ENCODE measurements at regions not wholly inside any gene's neighbourhood (a gene's known extent, or its start where the extent isn't known, plus 50 kb on each side); places are given as distances from the start of the nearest gene placed in this dataset.

- DNase-seq = no peak
Observed at GRCh38 chr1:56390232-56390867, 189.0 kb downstream of the PLPP3 start.

DNA sequence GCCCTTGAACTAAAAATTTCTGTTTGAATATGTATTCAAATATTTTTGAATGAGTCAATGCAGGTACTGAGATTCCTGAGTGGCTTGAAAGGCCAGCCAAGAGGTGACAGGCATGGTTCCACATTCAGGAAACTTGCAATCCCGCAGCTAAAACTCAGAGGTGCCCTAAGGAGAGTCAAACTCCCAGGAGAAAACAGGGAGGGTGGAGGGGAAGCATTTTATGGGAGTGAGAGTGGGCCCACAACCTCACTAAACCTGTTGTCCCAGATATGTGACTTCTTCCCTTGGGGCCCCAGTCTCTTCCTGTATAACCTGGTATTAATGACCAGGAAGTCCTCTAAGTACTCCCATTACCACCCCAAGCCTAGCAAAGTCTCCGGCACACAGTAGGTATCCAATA is 189.6 kb downstream of the PLPP3 start:
- no peak for DNase-seq

GRCh38 chr1:56387071-56387740 is 192.2 kb downstream of the PLPP3 start:
- no peak for DNase-seq

DNA sequence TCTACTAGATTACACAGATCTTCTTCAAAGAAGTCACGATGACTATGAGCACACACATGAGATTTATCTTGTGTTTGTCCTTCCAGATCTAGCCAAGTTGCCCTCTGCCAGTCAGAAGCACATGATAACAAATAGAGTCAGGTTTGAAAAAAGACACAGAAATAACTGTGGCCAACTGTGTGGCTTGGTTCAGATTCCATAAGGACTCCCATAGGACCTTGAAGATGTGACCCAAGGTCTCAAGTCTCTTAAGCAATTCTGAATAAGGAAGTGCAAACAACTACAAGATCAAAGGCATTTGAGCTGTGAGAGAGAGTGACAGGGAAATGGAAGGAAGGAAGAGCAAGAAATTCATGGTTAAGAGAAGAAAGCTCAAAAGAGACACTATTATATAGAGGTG is 194.0 kb downstream of the PLPP3 start:
- no peak for DNase-seq

DNA sequence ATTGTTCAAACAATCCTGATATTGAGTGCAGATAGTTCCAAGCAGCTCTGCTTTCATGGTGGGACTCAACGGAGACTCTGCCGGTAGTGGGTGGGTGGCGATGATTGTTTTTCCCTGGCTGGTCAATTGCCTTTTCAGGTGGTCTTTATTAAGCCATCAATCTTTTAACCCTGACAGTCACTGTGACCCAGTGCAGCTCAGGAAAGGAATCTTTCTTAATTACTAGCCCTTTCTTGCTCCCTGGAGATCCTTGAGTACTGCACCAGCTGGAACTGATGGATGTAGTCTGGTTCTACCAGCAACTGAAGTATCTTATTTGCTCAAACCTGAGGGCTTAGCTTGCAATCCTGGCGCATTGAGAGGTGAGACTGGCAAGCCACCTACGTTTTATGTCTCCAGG is 196.4 kb downstream of the PLPP3 start:
- DNase-seq = no peak

DNA sequence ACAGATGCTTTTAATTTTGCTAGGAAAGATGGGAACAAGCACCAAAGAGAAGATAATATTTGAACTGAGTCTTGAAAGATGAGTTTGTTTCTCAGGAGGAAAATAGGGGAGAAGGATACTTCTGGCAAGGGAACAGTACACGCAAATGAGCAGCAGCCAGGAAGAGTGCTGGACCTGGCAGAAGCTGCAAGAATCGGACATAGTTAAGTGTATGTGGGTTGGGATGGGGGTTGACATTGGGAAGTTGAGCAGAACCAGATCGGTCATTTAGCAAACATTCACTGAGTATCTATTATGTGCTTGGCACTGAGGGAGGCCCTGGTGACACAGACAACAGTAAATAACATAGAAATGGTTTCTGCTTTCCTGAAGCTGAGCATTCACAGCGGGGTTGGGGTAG is 198.8 kb downstream of the PLPP3 start:
- DNase-seq = no peak

DNA sequence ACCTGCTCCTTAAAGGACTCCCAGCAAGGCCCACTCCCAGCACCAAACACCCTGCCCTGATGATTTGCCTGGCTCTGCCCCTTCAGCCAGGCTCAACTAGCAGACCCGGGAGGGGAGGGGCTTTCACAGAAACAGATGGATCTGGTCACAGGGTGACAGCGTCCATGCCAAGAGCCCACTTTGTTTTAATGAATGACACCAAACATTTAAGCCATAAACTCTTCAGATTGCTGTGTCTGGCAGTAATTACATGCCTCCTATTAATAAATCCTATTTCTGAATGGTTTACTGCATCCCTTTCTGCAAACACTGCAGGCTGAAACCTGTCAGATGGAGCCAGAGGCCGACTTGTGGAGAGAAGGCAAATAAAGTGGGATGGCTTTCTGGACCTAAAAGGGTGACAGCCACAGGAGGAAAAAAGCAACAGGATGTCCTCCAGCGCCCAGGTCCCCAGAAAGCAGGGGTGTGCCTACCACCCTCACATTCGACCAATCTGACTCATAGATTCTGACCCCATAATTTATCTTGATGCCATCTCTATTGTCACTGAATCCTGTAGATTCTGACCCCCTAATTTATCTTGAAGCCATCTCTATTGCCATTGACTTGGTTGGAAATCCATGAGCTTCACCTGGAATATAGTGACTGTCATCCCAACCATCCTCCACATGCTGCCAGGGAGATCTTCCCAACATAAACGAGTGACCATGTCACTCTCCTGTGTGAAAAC is 200.9 kb downstream of the PLPP3 start:
- DNase-seq = no peak

GRCh38 chr1:56377431-56377830 is 201.9 kb downstream of the PLPP3 start:
- DNase-seq = no peak

GRCh38 chr1:56376188-56376984 is 203.0 kb downstream of the PLPP3 start:
- no peak for DNase-seq

DNA sequence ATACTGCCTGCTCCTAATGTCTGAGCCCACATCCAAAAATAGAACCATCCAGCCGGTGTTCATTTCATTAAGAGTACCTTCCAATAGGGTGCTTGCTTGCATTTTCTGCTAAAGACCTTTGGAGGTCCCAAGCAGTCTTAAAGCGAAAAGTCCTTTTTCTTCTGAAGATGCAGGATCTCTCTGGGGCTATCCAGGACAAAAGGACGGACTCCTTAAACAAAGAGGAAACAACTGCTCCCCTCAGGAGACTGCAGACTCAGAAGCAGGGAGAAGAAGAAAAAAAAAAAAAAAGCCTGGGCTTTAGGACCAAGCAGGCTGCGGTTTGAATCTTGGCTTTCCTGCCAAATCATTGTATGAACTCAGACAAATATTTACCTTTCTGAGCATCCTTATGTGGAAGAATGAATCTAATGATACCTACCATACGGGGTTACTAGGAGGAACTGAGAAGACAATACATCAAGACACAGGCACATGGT is 204.0 kb downstream of the PLPP3 start:
- no peak for DNase-seq

GRCh38 chr1:56374026-56374974 is 205.1 kb downstream of the PLPP3 start:
- DNase-seq = no peak

- no peak for DNase-seq
Observed at GRCh38 chr1:56370513-56370912, 208.8 kb downstream of the PLPP3 start.

DNA sequence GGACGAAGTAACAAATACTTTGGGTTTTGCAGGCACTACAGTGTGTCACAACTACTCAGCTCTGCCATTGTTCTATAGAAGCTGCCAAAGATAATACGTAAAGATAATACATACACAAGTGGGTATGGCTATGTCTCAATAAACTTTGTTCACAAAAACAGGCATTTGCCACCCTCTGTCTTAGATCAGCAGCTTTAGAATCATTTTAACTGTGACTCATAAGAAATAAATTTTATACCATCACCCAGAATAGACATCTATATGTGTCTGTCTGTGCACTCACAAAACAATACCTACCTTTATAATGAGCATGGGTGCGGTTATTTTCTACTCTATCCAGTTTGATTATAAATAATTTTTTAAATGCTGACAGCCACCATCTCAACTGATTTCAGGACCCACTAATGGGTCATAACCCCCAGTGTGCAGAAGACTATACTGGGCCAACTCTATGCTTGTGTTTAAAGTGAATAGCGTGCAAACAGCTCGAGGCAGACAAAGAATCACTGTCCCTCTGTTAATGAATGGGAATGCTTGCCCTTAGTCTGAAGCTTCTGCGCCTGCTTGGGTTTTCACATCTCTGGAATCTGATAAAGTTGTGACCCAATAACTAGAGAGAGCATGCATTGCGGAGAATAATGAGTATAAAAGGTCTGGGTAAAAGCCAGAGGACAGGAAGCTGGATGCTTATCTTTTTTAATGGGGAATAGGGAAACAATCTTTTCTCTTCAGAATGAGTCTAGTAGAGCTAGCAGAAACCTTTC is 216.2 kb downstream of the PLPP3 start:
- DNase-seq = no peak

GRCh38 chr1:56360021-56360420 is 219.3 kb downstream of the PLPP3 start:
- no peak for DNase-seq

- DNase-seq = no peak
Observed at GRCh38 chr1:56359056-56359455, 220.3 kb downstream of the PLPP3 start.

DNA sequence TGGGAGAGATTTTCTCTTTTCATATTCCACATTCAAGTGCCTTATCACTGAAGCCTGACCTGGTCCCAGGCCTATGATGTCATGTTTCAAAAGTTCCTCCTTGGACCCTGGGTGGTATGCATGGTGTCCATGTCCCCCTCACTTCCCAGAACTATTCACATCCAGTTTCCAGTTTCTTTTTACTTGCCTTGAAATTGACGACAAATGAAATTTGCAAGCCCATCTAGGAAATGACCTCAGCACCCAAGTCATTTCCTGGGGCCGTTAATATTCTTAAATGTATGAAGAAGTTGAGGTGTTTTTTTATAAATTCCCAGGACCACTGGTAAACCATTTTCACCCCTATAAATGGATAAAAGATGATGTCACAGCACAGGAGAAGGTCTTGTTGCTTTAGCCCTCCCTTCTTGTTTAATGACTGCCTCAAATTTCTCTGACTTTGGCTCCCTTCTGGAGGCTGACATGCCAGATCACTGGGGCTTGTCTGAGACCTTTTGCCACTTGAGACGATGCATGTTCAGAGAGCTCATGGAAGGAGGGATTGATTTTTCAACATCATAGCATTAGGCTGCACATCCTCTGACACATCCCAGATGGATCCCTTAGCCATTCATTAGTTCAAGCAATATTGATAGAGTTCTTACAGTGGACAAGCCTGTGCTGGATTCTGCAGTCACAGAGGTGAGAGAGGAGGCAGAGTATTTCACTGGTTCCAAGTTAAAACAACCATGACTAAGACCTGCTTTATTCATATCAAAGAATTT is 221.3 kb downstream of the PLPP3 start:
- no peak for DNase-seq

DNA sequence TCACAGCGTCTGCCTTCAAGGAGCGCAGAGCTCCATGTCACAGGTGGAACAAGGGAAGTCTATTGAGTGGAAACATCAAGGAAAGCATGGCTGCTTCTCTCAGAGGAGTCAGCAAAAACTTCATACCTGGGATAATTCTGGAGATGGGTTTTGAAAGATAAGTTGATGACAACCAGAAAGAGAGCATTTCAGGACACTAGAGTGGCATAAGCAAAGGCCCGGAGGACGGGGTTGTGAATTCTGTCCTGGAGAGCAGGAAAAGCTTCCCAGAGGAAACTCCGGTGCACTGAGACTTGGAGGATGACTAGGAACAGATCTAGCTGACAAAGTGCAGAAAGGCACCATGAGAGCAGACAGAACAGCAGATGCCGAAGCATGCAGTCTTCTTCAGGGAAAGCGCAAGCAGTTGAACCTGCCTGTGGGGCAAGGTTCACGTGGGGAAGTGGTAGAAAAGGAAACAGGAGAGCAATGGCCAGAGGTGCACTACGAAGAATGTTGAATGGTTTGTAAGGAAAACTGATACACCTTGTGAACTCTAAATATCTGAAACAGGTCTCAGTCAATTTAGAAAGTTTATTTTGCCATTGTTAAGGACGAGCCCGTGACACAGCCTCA is 222.9 kb downstream of the PLPP3 start:
- no peak for DNase-seq

DNA sequence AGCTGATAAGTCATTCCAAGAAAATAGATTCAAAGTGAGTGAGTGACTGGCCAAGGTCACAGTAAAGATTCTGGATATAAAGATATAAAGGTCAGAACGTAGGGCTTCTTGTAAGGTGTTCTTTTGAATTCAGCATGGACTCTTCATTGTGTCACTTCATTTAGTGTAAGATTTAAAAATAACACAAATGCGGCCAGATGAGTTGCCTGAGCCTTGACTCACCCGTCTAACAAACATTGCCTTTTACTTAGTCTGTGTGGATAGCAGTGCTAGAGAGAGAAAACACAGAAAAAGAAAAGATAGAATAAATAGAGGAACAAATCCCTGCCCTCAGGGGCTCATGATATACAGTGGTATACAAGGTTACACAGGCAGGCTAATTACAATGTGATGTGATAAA is 223.4 kb downstream of the PLPP3 start:
- no peak for DNase-seq

DNA sequence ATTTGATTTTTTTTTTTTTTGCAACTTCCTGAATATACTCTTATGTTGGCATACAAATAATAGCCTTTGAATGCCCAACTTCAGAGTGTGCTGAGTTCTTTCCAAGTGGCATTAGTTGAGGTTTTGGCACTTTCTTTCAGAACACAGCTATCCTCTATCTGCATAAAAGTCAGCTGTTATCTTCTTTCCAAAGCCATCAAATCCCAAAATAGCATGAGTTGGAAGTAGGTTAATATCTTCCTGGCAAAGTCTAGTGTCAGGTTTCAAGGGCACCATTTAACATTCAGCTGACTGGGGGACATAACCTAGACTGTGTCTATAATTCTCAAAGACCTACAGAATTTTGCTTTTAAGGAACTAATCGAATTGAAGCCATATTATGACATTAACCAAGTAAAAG is 223.9 kb downstream of the PLPP3 start:
- no peak for DNase-seq

GRCh38 chr1:56345831-56346230 is 233.5 kb downstream of the PLPP3 start:
- no peak for DNase-seq
